Skin epidermis (tissue), 12 donors: ENCODE measurements at regions not wholly inside any gene's neighbourhood (a gene's known extent, or its start where the extent isn't known, plus 50 kb on each side); places are given as distances from the start of the nearest gene placed in this dataset.

Source experiments
- H3K27ac ChIP-seq, 21 experiments: fragments of 200-600 bp; sonication (generic) in 11 of 21; one replicate each; pipeline ENCODE4 v1.5.0; 2020; ENCODE audit warnings: mild to moderate bottlenecking in 3 of 21, inconsistent platforms in 2 of 21, moderate library complexity in 2 of 21
- H3K4me3 ChIP-seq, 7 experiments: fragments of 200-600 bp; sonication (generic) in 2 of 7; one replicate each; pipeline ENCODE4 v1.5.0; 2020; ENCODE audit warnings: inconsistent platforms in 2 of 7, mild to moderate bottlenecking in 2 of 7, moderate library complexity in 1 of 7

DNA sequence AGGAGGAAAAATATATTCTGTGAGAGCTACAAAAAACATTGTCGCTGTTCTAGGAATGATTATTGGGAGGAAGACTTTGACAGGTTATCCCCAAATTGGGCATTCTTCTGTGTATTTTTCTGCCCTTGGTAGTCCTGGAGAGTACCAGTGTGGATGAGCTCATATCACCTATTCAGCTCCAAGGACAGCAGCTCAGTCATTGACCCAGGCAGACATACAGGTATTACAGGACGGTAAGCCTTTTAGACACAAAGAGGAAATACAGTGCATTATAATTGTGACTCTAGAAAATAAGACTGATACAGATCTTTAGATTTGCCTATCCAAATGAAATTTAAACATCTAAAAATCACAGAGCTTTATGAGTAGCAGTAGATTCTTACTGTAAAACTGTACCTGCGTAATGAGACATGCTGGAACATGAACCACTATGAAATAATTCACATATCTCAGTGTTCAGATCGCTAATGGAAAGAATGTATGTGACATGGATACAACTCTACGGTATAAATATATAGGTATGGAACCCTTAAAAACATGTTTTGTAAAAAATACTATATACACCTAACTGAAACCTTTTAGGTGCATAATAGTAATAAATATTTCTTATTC lies 56.0 kb downstream of the PLK2 start:
- peak overlapping the region in 9 of 21 experiments; percentile 10 to 67 (median 31) for H3K27ac ChIP-seq
- no peak overlapping the region for H3K4me3 ChIP-seq

DNA sequence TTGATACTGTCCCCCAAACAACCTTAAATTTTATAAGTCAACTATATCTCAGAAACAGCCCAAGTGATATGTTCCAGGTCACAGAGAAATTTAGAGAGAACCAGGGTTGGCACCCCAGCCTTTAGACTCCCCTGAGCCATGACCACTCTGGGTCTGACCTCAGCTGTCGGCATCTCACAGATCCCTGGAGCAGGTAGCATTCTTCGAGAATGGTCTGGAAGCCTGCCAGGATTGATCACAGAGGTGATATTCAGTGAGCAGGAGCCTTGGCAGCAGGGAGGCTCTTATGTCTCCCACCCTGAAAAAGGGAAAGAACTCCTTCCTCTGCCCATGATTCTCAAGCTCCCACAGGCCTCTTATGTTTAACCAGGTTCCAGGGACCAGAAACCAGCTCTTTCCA lies 58.2 kb downstream of the PLK2 start:
- H3K27ac ChIP-seq: no peak overlapping the region

DNA sequence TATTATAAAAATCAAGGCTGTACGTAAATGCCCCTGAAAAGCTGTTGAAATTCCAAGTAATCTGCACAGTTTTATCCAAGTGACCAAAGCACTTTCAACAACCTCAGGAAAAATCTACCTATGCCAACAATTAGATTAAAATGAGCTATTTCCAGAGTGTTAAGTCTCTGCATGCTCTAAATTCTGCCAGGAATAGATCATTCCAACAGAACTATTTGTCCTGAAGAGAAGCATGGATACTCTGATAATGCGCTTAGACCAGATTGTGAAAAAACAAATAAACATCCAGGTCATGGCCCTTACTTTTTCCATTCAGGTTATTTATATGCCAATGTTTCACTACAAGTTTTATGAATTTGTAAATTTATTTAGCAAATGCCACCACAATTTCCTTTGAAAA lies 59.1 kb downstream of the PLK2 start:
- Histone ChIP-seq H3K4me3 (no peak overlapping the region), H3K27ac (no peak overlapping the region)

More for the DNA sequence above, 58.2 kb downstream of the PLK2 start:
- no peak overlapping the region for H3K4me3 ChIP-seq

DNA sequence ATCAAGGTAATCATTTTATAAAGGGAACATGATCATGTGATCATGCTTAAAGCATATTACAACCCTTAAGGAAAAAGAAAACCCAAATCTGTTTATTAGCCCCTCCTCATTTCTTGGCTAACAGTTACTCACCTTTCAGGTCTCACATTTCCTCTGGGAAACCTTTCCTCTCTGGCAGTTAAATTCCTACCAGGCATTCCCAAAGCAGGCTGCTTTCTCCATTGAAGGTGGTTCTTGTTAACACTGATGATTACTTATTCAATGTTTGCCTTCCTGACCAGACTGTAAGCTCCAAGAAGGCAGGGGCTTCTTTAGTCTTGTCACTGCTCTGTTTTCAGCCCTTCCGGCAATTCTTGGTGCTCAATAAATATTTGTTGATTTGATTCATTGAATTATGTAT lies 59.9 kb downstream of the PLK2 start:
- Histone ChIP-seq H3K4me3 (no peak overlapping the region), H3K27ac (no peak overlapping the region)

DNA sequence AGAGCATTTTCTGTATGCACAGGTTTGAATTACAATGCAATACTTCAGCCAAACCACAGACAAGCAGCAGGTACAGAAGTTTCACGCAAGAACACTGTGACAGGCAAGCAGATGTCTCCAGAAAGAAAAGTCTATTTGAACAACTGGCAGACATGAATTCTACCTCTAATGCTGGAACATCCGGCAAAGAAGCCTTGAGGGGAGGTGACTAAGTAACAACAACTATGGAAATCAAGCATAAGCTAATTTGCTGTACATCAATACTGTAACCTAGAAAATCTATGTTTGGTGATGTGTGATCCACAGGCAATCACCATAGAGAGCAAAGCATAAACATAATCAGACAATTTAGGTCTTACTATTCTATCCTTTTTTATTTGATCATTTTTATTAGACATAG lies 65.5 kb downstream of the PLK2 start:
- Histone ChIP-seq H3K4me3 (no peak overlapping the region), H3K27ac (no peak overlapping the region)

DNA sequence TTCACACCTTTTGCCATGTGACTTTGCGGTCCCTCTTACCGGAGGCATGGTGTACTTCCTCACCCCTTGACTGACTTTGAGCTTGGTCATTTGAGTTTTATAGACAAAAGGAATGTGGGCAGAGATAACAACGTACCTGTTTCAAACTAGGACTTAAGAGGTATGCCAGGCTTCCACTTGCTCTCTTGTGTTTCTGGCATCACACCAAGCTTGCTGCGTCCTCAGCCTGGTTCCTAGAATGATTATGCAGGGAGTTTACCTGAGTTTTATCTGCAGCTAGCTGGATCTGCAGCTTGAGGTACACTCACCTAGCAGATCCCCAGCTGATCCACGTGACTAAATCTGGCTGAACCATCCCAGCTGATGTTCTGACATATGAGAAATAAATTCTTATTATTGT lies 66.2 kb downstream of the PLK2 start:
- no peak overlapping the region for H3K4me3 ChIP-seq
- no peak overlapping the region for H3K27ac ChIP-seq

DNA sequence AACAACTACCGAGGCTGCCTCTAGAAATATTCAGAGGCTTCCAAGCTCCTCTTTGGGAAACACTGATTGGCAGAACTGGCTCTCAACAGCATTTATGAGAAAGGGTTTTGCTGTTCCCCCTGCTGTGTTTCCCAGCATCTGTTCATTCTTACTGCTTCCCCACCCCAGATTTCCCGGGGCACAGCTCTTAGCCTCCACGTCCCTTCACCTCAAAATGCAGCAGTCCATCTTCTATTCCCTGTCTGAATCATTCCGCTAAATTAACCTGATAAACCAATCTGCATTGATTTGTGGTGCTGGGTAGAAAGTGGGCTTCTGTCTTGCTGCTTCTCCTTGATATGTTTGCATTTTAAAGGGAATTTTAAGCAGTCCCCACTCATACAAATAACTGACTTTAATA lies 67.4 kb downstream of the PLK2 start:
- Histone ChIP-seq H3K4me3 (no peak overlapping the region), H3K27ac (no peak overlapping the region)

DNA sequence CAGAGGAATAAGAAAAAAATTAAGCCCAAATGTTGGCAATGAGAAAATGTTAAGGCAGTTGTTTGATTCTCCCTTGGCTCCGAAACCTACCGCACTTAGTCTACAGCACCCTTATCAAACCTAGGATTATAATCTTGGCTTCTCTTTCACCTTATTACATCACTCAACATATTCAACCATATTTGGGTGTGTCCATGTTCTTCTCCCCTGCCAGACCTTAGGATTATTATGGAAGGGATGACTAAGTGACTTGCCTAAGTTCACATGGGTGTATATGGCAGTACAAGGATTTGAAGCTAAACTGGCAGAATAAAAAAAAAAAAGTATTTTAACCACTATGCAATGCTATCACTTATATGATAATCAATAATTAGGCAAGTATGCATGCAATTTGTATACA lies 76.4 kb downstream of the PLK2 start:
- H3K27ac ChIP-seq: no peak overlapping the region
- H3K4me3 ChIP-seq: no peak overlapping the region

DNA sequence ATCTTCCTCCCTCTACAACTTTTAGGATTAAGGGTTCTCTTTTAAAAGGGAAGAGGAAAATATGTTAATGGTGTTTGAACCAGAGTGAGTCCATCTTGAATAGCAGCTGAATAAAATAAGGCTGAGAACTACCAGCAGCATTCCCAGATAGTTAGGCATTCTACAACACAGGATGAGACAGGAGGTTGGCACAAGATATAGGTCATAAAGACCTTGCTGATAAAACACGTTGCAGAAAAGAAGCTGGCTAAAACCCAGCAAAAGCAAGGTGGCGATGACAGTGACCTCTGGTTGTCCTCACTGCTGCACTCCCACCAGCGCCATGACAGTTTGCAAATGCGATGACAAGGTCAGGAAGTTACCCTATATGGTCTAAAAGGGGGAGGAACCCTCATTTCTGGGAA lies 77.8 kb downstream of the PLK2 start:
- no peak overlapping the region for H3K27ac ChIP-seq
- no peak overlapping the region for H3K4me3 ChIP-seq

DNA sequence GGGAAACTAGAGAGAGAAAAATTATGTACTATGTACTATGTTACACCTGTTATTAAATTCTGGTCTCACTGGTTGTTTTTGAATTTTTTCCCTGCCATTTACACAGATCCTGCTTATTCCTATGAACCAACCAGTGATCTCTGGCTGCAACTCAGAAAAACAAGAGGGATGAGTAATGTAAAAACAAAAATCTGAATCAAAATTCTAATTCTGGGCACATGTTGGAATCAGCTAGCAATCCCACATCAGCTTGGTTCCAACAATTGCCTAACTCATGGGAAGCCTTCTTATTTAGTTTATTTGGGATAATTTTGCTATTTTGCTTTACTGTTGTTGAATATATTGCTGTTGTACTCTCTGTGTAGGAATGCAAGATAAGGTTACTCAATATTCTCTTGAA lies 78.3 kb downstream of the PLK2 start:
- no peak overlapping the region for H3K27ac ChIP-seq
- no peak overlapping the region for H3K4me3 ChIP-seq

DNA sequence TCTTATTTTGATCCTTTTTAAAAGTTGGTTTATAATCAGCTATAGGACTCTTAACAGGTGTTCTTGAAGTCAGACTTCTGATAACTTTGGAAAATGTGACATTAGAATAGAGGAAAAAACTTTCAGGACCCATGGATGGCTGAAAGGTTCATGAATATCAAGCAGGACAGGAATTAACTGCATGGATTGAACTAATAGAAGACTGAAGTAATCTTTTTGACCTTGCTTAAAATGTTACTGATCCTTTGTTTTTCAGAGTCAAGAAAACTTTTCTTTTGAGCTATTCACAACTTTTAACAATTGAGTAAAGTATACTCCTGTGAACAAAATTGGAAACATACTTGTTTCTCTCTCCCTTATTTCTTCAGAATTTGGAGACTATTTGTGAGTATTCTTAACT lies 79.2 kb downstream of the PLK2 start:
- Histone ChIP-seq H3K4me3 (no peak overlapping the region), H3K27ac (no peak overlapping the region)

DNA sequence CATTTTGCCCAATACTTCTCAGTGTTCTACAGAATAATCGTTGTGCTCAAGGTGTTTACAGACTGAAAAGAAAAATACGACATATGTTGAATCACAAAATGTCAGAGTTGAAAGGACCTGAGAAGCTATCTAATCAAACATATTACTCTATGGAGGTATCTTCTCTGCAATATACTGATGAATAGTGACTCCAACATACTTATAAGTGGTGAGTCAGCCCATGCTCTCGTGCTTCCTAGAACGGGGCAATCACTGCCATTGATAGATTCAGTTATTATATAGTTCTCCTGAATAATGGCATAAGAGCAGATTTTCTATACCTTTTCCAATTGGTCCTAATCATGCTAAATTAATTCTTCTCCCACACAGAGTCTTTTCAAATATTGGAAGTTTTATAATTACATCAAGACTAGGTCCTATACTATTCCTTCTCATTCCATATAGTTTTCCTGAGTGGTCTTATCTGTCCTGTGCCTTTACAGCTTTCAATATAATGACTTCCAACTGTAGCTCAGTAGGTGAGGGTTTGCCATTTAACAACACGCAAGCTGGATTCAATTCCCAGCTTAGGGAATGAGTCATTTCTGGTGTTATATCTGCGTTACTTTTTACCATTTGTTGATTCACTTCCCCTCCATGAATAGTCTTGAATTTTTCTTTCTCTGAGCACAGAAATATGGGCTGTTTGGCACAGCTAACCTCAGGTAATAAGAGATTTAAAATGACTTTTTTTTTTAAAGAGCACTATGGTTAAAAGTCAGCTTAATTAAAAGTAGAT lies 81.1 kb downstream of the PLK2 start:
- Histone ChIP-seq H3K4me3 (no peak overlapping the region), H3K27ac (no peak overlapping the region)

DNA sequence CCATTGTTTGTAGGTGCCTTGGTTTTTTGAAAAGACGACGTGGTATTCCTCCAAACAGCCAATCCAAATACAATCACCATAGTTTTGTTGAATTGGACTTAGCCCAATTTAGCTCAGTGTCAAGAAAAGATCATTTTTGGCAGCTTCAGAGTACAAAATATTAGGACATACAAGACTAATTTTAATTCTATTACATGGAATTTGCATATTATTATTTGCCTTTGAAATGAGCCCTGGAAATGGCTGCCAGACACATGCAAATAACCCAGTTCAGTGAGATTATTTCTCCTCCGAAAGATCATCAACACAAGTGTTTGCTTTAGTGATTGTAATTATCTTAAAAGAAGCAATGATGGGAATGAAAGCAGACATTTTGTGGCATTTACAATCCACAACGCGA lies 89.3 kb downstream of the PLK2 start:
- no peak overlapping the region for H3K27ac ChIP-seq

DNA sequence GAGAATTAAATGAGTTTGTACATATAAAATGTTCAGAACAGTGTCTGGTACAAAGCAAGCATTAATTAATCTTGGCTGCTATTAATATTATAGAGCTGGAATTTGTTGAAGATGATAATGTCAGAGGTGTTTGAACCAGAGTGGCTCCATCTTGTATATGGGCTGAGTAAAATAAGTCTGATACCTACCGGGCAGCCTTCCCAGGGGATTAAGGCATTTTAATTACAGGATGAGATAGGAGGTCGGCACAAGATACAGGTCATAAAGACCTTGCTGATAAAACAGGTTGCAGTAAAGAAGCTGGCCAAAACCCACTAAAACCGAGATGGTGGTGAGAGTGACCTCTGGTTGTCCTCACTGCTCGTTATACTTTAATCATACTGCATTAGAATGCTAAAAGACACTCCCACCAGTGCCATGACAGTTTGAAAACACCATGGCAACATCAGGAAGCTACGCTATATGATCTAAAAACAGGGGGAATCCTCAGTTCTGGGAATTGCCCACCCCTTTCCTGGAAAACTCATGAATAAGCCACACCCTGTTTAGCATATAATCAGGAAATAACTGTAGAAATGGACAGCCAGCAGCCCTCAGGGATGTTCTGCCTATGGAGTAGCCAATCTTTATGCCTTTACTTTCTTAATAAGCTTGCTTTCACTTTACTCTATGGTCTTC lies 90.2 kb downstream of the PLK2 start:
- H3K4me3 ChIP-seq: no peak overlapping the region
- H3K27ac ChIP-seq: no peak overlapping the region

More for the DNA sequence above, 89.3 kb downstream of the PLK2 start:
- no peak overlapping the region for H3K4me3 ChIP-seq

DNA sequence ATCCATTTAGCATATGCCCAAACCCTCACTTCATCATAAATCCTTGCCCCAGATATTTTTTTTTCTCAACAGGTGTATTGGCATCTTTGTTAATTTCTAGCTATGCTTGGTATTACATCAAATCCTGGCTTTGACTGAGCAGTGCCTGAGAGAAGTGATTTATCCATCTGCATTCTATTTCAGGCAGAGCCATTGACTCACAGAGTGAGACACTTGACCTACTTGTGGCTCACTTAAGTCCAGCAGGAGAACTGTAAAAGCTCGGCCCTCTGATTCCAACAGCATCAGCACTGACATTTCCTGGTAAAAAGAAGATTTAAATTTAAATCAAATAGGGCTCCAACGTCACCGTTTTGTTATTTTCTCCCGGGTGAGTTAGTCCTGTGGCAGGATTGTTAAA lies 93.4 kb downstream of the PLK2 start:
- no peak overlapping the region for H3K27ac ChIP-seq
- no peak overlapping the region for H3K4me3 ChIP-seq

DNA sequence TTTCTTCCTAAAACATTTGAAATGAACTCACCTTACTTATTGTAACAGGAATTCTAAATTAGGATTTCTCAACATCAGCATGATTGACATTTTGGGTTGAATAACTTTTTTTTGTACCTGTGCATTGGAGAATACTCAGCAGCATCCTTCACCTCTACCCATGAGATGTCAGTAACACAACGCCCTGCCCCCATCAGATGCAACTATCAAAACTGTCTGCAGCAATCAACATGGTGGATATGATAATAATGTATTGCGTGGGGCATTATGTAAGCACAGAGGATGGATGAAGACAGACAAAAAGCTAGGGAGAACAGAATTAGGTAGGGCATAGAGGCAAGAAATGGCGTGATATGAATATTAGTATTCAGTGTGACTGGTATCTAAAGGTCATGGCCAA lies 94.1 kb downstream of the PLK2 start:
- no peak overlapping the region for H3K27ac ChIP-seq
- H3K4me3 ChIP-seq: no peak overlapping the region

DNA sequence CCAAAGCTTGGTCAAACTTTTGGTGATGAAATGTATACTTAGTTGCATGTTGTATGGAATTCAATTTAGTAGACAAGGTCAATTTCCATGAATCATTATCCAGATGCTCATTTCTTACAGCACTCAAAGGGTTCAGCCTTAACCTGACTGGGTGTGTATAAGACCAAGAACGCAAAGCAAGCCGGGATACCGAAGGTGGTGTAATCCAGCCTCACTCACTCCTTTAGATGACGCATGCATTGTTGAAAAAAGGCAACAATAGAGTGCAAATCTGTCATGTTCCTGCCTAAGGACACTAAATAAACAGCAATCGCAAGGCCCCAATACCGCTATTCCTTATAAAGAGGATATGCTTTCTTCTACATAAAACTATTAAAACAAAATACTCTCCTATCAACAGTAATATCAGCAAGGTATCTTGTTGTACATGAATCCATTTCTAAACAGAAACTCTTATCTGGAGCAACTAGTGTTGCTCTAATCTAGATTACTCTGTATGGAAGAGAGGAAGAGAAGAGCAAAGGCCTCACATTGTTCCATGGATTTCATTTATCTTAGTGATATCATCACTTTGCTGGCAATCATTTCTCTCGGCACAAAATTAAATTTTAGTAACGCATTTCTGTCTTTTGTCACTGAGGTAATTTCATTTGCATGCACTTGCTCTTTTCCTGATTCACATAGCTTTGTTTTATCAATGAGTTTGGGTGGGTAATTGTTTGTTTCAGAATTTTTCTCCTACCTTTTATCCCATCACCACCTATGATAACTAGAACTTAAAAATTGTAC lies 96.2 kb downstream of the PLK2 start:
- Histone ChIP-seq H3K27ac (no peak overlapping the region), H3K4me3 (no peak overlapping the region)

DNA sequence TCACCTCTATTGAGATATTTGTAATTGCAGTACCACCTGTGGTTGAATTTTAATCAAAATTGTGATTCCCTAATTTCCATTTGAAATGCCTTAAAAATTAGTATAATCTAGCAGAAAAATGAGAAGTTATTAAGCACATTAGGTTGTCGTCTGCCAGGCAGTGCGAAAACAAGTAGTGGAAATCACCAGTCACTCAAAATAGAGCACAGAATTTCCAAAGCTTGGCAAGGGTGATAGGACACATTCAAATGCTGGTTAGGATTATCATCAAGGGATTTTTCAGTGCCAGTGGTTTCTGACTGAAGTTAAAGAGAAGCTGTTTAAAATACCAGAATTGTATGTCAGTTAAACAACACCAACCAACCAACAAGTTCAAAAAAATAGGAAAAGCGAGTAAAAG lies 97.8 kb downstream of the PLK2 start:
- H3K4me3 ChIP-seq: no peak overlapping the region
- H3K27ac ChIP-seq: no peak overlapping the region

DNA sequence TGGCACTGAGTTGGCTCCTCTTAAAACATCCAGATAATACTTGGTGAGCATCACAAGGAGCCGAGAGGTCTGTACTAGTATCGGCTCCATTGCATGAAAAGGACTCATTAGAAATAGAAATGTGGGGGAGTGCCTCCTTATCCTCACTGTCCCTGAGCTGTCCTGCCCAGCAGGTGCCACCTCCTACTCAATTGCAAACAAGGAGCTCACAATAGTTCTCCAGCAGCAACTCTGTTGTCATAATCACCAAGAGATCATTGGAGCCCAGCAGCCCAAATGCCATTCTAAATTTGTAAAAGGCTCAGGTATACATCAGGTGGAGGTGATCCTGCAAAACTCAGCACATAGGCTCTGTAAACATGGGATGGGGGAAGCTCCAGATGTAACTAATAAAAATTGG lies 99.1 kb downstream of the PLK2 start:
- no peak overlapping the region for H3K4me3 ChIP-seq
- H3K27ac ChIP-seq: no peak overlapping the region

DNA sequence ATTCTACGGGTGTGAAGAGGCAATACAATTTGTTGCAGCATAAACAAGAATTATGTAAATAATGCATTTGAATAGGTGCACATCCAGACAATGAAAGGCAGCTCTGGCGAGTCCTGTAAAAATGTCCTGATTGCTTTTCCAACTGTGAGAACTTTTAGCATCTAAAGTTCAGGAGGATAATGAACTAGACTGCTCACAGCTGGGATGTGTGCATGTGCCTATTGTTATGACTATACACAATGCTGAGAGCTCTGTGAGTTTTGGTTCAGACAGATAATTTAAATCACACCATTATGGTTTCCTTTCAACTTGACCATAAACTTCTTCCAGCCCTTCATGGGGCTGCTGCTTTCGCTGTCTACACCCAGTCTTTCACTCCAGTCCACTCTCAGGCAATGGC lies 99.9 kb downstream of the PLK2 start:
- no peak overlapping the region for H3K27ac ChIP-seq

More for the DNA sequence above, 99.9 kb downstream of the PLK2 start:
- H3K4me3 ChIP-seq: no peak overlapping the region
